ENCODE measurements at regions not wholly inside any gene's neighbourhood (a gene's known extent, or its start where the extent isn't known, plus 50 kb on each side); places are given as distances from the start of the nearest gene placed in this dataset.

DNA sequence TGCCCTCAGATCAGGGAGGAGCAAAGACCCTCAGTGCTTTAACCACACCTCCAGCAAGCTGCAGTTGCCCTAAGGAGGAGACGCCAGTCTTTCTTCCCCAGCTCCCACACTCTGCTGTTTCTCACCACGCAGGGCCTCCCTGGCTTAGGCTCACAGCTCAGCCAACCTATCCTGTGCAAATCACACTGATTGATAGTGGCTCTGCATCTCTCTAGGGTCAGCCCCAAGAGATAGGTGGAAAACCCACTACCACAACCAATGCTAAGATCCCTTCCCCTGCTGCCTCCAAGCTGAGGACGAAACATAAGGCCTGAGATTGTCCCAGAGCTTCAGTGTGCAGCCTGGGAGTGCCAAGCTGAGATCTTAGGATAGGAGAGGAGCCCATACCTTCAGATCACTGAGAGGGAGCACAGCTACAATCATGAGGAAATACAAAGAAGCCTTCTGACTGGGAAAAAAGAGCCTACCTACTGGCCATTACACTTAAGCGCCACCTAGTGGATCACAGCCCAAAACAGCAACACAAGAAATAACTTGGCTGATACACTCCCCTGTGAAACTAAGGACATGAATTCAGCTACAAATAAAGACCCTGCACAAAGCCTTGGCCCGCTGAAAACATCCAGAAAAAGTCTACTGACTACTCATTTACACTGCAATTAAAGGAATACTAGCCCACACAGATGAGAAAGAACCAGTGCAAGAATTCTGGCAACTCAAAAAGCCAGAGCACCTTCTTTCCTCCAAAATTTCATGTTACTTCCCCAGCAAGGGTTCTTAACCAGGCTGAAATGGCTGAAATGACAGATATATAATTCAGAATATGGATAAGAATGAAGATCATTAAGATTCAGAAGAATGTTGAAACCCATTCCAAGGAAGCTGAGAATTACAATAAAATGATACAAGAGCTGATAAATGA, 271.5 kb upstream of the DCBLD2 start:
- peak; percentile 13 for DNase-seq

DNA sequence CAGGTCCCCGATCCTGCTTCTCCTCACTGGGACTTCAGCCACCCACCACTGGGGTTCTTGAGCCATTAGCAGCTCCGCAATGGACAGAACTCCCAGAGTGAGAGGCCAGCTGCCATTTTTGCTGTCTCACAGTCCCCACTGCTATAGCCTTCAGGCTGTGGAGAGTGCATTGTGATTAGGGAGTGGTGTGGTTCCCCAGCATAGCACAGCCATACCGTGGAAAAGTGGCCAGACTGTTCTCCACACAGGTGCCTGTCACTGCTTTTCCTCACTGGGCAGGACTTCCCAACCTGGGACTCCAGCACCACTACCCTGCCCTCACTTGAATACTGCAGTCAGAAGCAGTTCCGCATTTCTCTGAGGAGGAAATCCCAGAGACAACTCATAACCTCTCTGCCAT, 270.3 kb upstream of the DCBLD2 start:
- no peak for DNase-seq

DNA sequence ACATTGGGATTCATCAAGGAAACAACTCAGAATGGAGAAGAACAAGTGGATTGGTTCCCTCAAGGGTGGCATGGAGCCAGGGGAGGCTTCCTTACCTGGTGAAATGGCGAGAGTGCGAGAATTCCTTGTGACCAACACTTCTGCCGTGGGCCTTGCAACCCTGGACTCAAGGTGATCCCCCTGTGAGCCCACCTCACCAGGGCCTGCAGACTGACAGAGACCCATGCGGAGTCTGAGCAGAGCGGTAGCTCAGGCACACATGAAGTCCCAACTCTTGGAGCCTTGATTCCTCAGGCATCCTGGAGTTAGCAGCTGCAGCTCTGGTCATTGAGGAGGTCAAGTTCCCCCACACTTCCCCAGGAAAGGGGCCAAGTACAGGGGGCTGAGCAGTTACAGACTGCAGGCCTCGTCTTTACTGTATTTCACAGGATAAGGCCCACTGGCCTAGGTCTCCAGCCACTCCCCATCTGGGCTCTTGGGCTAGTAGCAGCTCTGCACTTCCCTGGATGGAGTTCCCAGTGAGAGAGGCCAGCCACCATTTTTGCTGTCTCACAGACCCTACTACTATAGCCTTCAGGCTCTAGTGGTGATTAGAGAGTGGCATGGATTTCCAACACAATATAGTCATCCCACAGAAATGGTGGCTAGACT, 269.5 kb upstream of the DCBLD2 start:
- DNase-seq = no peak

DNA sequence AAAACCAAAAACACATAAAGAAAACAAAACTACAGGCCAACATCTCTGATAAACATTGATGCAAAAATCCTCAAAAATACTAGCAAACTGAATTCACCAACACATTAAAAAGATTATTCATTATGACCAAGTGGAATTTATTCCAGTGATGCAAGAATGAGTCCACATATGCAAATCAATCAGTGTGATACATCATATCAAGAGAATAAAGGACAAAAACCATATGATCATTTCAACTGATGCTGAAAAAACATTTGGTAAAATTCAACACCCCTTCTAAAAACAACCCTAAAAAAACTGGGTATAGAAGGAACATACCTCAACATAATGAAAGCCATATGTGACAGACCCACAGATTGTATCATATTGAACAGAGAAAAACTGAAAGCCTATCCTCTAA, 265.6 kb upstream of the DCBLD2 start:
- no peak for DNase-seq

DNA sequence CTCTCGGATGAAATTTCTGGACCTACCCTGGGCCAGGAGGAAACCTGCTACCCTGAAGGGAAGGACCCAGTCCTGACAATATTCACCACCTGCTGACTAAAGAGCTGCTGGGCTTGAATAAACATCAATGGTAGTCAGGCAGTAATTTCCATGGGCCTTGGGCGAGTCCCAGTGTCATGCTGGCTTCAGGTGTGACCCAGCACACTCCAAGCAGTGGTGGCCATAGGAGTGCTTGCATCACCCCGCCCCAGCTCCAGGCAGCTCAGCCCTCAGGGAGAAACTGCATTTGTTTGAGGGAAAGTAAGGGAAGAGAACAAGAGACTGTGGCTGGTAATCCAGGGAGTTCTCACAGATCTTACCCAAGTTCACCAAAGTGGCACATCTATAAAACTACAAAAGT, 261.8 kb upstream of the DCBLD2 start:
- no peak for DNase-seq

DNA sequence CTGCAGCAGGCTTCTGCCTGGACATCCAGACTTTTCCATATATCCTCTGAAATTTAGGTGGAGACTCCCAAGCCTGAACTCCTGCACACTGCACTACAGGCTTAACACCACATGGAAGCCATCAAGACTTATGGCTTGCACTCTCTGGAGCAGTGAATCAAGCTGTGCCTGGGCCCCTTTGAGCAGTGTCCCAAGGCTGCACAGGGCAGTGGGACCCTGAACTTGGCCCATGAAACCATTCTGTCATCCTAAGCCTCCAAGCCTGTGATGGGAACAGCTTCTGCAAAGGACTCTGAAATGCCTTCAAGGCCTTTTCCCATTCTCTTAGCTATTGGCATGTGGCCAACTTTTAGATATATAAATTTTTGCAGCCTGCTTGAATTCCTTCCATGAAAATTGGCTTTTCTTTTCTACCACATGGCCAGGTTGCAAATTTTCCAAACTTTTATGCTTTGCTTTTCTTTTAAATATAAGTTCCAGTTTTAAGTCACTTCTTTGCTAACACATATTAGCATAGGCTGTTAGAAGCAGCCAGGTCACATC, 257.8 kb upstream of the DCBLD2 start:
- no peak for DNase-seq

DNA sequence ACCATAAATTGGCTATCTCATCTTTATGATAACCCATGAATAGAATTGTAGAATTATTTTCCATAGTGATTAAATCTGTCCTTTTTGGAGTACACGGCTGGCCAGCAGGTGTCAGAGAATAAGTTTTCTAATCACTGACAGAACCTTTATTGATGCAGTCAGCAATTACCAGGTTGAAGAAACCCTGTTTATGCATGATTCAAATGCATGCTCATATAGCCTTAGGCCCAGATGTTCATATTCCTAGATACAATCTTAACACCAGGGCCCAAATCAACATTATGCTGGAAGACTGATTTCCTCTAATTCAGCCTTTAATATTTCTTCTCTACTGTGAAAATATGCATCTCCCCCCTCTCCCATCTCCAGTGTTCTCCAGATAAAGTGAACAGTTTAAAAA, 243.5 kb upstream of the DCBLD2 start:
- no peak for DNase-seq

DNA sequence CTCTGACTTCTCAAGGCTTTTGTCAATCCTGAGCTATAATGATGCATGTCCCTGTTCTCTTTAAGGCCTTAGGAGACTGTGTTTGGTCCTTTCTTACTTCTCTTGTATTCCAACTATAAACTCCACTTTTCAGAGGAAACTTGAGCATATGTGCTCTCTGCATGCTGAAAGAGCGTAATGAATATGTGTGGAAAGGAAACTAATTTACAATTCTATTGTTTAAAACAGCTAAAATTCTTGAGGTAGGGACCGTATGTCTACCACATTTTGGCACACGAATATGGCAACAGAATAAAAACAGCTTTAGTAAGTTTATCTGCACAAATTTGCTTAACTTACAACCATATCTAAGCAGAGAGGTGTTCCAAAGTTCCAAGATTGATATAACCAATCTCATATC, 242.0 kb upstream of the DCBLD2 start:
- no peak for DNase-seq

DNA sequence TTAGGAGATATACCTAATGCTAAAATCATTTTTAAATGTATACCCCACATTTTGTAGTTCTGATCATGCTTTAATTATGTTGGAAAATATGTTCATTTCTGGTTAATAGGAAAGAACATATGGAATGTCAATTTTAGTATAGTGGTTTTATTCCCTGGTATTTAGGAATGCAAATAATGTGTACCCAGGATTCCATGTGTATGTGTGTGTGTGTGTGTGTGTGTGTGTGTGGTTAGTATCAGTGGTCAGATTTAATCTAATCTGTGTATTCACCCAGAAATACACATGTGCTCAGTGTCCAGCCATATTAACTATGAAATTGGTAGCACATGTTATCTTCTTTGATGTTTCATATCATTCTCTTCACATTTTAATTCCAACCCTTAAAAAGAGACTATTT, 233.5 kb upstream of the DCBLD2 start:
- no peak for DNase-seq

DNA sequence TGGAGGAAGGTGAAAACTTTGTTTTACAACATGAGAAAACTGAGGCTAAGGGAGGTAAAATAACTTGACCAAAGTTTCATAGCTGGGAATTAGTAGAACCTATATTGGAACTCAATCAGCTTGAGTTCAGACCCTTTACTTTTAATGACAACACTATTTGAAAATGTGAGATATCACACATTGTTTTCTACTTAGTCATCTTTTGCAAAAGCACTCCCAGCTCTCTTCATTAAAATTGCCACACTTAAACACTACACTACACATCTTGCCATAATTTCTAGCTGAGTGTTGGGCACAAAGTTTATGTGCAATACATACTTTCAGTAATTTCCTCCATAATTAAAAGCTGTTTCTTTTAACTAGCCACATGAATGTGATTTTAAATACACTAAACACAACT, 230.4 kb upstream of the DCBLD2 start:
- DNase-seq = no peak

DNA sequence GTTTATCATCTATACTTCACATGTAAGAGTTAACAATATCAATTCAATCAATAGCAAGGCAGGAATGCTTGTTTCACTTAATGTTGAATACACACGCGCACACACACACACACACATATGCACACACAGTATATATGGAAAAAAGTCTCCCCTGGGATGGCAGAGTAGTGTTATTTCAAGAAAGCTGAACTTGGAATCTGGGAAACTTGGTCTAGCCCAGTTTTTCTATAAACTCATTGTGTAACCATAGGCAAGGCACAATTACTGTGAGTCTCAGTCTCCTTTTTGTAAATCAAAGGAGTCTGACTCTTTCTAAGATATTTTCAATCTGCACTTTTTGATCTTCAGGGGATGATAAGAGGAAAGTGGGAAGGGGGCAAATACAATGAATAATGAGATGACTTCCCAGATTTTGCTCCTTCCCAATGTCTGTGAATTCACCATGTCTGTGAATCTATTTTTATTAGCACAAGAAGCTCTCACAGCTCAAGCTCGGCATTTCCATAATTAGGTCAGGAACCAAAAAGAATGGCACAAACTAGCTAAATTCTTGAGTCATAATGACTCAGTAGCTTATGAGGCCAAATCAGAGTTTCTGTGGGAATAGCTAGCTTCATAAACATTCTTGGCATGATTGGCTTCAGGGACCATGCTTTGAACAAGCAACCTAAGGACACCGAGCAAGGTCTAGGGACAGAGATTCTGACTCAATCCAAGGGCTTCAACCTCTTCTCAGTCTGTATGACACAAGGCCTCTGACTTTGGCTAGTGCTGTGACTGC, 227.4 kb upstream of the DCBLD2 start:
- DNase-seq = no peak

DNA sequence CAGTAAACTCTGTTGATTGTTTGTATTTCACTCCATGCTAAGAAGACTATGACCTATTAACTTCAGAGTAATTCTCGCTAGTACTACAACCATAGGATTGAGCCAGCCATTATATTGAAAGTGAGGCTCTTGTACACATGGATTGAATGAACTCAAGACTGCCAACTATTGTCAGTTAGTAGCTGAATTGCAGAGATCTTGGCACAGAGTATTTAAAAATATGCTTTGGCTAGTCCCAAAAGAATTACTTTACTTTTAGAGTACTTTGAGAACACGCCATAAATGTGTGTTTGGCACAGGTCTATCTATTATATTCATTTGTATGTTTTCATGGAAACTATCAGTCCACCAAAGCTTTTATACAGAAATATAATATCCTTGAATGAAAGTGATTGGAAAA, 226.7 kb upstream of the DCBLD2 start:
- no peak for DNase-seq

DNA sequence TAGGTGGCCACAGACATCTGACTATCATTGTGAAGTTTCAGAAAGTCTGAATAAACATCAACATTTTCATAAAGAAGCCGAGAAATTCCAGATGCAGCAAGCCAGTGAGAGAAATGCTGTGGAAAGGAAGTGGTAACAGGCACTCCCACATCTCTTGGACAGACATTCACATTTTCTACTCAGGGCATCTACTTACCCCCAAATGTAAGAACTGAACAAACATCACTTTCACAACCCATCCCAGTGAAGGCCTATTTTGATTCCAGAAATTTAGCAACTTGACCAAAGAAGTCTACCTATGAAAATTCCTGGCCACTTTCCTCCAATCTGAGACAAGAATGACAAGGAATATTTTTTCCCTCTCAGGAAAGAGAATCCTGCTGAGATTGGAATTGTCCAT, 224.8 kb upstream of the DCBLD2 start:
- no peak for DNase-seq

DNA sequence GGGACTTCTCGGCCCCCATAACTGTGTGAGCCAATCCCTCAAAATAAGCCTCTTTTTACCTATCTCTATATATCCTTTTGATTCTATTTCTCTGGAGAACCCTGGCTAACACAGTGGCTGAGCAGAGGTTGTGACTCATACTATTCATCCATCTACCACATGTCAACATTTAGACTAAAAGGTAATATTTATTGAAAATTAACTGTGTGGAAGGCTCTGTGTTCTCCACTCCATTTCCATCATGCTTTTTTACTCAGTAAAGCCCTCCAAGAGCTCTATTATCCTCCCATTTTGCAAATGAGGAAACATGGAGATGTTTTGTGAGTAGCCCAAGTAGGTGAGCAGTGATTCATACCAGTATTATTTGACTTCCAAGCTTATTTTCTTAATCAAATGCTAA, 217.9 kb upstream of the DCBLD2 start:
- DNase-seq = no peak

DNA sequence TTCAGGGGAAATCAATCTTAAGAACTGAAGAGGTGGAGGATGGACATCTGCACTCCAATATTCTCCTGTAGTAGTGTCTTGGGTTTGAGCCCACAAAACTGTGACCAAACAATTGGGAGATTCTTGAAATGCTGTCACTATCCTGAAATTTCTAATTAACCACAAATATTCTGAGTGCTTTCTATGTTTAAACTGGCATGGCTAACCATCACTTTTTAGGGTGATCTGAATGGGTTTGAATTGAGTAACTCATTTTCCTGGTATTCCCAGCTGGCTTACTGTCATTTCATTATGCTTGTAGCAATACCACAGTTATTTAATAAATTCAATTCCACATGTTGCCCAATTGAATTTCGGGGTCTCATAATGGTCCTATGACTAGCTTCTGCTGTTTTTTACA, 216.9 kb upstream of the DCBLD2 start:
- DNase-seq = no peak

DNA sequence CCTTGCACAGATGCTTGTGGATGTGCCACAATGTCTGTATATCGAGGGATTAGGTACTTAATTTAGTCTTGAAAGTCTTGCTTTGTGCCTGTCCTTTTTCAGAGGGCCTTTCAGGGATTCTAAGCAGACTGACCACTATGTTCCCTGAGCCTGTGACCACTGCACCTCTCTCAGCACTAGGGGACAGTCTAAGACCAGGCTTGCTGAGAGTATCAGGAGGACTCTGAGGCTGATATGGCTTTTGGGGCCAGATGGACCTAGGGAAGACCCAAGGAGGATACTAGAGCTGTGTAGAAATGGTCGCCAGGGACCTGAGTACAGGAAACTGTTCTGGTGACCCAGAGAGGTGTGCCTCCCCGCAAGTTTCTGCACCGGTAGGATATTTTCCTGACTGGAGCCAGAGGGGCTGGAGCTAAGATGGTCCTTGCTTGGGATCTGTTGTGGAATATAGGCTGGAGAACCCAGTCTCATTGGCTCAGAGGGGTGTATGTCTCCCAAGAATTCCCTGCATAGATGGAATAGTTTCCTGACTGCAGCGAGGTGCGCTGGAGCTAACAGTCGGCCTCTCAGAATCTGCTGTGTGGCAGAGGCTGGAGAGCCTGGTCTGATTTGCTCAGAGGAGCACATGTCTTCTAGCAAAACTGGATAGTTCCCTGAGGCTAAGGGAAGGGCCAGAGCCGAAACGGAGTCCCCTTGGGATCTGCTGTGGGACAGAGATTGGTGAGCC, 213.2 kb upstream of the DCBLD2 start:
- no peak for DNase-seq

DNA sequence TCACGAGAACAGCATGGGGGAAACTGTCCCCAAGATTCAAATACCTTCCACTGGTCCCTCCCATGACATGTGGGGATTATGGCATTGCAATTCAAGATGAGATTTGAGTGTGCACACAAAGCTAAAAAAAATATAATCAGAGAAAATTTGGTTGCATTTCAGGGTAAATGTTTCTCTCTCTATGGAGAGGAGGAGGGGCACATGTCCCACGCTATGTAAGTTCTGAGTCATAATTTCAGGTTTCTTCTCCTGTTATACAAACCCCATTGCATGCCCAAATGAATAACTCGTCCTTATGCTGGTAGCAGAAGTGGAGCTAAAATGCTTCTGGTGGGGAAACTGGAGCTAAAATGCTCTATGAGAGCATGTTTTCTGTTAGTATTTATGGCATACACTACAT, 209.7 kb upstream of the DCBLD2 start:
- no peak for DNase-seq

DNA sequence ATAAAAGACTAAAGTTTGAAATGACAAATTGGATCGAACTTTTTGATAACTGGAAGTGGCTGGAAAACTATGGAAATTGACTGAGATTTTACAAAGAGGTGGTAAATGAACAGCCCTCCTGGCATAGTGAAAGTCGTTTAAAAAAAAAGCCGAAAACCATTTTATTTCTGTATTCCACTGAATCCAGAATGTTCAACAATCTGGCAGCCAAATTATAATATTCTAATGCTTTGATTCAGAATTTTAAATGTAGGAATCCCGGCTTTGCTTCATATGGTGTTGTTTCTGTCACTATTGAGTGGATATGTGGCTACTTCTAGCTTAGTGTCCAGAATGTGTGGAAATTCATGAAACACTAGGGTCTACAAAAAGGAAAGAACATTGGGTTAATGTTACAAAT, 208.9 kb upstream of the DCBLD2 start:
- DNase-seq = no peak

DNA sequence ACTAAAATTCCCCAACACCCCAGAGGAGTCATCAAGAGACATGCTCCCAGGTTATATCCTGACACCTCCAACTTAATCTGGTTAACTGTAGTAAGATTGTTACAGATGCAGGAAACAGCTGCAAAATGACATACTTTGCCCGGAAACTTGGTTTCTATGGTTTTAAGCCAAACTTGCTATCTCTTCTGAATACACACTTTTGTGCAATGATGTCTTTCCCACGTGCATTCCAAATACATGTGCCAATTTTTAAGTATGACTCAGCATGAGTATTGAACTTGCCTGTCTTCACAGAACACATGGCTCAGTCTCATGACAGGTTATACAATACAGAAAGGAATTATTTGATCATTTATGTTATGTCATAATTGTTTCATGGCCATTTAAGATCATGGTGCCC, 207.0 kb upstream of the DCBLD2 start:
- DNase-seq = no peak

DNA sequence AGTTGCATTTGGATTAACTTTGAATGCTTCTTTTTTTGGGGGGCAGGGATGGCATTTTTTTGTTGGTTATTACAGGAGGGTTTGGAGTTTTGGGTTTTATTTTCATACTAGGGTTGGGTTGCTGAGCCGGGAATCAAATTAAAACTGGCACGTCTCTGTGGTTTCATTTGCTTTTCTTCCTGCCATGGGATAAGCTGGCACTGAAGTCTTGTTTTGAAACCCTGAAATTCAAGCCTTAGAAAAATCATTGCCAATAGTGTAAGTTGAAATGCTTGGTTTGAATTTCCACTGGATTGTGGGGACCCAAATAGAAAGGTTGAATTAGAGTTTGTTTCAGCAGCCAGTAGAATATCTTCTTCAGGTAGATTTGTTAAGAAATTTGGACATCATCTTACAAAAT, 193.1 kb upstream of the DCBLD2 start:
- DNase-seq = no peak

DNA sequence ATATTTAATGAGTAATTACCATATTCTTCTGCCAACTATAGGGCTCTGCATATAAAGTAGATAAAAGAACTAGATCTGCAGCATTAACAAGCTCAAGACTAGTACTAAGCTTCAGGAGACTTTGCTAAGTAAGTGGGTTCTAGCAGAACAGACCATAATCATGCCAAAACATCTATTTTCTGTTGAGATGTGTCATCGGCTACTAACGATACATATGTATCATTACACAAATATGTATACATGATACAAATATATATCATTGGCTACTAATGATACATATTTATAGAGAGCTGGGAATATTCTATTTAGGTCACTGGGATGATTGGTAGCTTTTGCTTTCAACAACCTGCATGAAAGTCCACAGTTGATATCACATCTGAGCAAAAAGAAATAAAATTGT, 185.8 kb upstream of the DCBLD2 start:
- no peak for DNase-seq

DNA sequence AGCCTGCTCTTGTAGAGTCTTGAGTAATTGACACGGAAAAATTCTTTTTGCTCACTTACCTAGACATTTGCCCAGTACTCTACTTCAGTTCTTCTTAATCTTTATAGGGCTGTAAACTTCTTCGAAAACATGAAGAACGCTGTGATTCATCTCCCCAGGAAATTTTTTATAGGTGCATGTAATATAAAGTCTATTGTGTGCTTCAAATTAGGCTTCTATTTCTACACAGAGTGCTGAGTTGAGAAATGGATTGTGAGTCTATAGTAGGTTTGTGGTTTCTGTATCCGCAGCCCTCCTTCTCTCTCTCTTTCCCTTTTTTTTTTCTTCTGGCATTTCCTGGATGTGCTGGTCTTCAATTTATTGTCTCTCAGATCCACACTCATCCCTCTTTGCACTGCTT, 183.3 kb upstream of the DCBLD2 start:
- no peak for DNase-seq

DNA sequence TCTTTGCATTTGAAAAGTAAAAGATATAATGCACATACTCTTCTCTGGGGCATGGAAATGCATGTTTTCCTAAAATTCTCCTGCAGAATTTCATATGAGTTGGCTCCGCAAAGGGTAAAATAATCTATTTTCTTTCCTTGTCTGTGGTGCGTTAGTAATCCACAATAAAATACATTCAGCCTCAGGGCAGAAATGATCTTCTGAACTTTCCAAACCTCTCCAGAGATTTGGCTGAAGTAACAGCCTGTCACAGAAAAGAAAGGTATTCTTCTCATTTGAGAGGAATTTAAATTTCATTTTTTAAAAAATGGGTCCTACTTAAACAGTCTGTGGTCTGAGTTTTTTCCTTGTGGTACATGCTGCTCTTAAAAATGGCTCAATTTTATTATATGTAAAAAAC, 182.7 kb upstream of the DCBLD2 start:
- DNase-seq = no peak
